Mammary epithelial cell (primary cell): ENCODE measurements at regions not wholly inside any gene's neighbourhood (a gene's known extent, or its start where the extent isn't known, plus 50 kb on each side); places are given as distances from the start of the nearest gene placed in this dataset.

Experiments
- CTCF ChIP-seq, 2 donors: IDR thresholded peaks in 1 of 2; conservative IDR thresholded peaks in 1 of 2; 2 replicates each; pipeline ENCODE4 v1.5.1; 2011 to 2012; ENCODE audit warnings: inconsistent platforms in 2 of 2, low read length in 2 of 2, mild to moderate bottlenecking in 2 of 2, control low read depth in 1 of 2, low read depth in 1 of 2; ENCODE audit not compliant: insufficient read depth in 1 of 2; ENCODE audit errors: extremely low read depth in 1 of 2
- EZH2 ChIP-seq: IDR thresholded peaks from 2 replicates; pipeline ENCODE4 v1.6.1; 2012; ENCODE audit warnings: low read length, inconsistent platforms, borderline replicate concordance

- TF ChIP-seq EZH2 (no peak), CTCF (conservative IDR thresholded peaks at IDR 0.05 in 1 of 2, IDR thresholded peaks at IDR 0.05 in 1 of 2; ENCODE audit: extremely low read depth in 1 of 2, insufficient read depth in 1 of 2, low read depth in 1 of 2, low read length in 2 of 2) (no peak)
Observed at GRCh38 chr12:118704527-118705241, 276.7 kb upstream of the SRRM4 start.
